OCI-LY7 (cell line): ENCODE measurements at regions not wholly inside any gene's neighbourhood (a gene's known extent, or its start where the extent isn't known, plus 50 kb on each side); places are given as distances from the start of the nearest gene placed in this dataset.

Experiments
- CTCF ChIP-seq: fragments of 200-600 bp; sonication (generic); conservative IDR thresholded peaks from 2 replicates; pipeline ENCODE4 v1.5.1; 2014; ENCODE audit warnings: mild to moderate bottlenecking, antibody characterized with exemption, low read length, moderate library complexity, mixed read lengths
- EZH2phosphoT487 ChIP-seq: fragments of 200-600 bp; sonication (generic); IDR thresholded peaks from 2 replicates; pipeline ENCODE4 v1.6.1; 2018; ENCODE audit warnings: low read depth, borderline replicate concordance, mild to moderate bottlenecking, mixed run types, antibody characterized with exemption, low read length, moderate library complexity, mixed read lengths

DNA sequence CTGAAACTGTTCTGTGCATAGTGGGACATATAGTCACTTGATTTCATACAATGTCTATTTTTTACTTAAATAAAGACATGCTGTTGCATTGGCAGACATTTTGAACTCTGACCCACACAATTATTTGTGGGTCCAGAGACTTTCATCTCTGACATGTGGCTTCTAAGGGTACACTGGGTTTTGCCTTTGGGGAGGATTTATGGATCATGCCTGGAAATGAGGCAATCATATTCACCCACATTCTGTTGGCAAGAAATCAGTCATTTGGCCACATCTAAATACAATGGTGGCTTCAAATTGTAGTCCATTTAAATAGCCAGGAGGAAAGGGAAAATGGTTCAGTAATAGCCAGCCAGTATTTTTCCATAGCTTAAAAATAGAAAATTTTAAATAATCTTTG lies 238.3 kb upstream of the KLF12 start:
- TF ChIP-seq EZH2phosphoT487 (no peak), CTCF (no peak)
